ENCODE measurements at regions not wholly inside any gene's neighbourhood (a gene's known extent, or its start where the extent isn't known, plus 50 kb on each side); places are given as distances from the start of the nearest gene placed in this dataset.

- DNase-seq (ENCODE audit: extremely low spot score, insufficient read length, low read depth) (no peak), FAIRE-seq (no peak)
Observed at GRCh38 chr7:155996718-155997280, 184.5 kb upstream of the SHH start.

DNA sequence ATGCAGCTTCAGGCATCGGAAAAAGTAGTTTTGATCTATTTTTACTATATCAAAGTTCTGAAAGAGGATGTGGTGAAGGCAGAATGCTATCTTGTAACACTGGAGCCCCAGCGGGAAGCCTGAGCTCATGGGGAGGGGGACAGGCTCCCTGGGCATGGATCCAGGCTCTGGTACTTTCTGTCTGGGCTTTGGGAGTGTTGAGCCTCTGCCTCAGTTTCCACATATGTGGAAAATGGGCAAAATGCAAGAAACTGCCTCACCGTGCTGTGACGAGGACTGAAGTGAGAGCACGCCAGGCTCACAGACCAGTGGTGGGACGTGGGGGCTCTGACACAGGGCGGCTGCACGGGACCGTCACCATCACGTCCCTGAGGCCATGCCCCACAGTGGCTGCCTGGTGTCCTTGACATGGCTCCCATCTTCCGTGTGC is 182.9 kb upstream of the SHH start:
- no peak for DNase-seq (ENCODE audit: extremely low spot score, insufficient read length, low read depth)

GRCh38 chr7:155994279-155994811 is 182.1 kb upstream of the SHH start:
- no peak for FAIRE-seq

More for the DNA sequence above, 182.9 kb upstream of the SHH start:
- no peak for FAIRE-seq

GRCh38 chr7:155993420-155994278 is 181.4 kb upstream of the SHH start:
- no peak for FAIRE-seq
- DNase-seq (ENCODE audit: extremely low spot score, insufficient read length, low read depth), result no peak

More at GRCh38 chr7:155994279-155994811, 182.1 kb upstream of the SHH start:
- DNase-seq (ENCODE audit: extremely low spot score, insufficient read length, low read depth), result no peak

DNA sequence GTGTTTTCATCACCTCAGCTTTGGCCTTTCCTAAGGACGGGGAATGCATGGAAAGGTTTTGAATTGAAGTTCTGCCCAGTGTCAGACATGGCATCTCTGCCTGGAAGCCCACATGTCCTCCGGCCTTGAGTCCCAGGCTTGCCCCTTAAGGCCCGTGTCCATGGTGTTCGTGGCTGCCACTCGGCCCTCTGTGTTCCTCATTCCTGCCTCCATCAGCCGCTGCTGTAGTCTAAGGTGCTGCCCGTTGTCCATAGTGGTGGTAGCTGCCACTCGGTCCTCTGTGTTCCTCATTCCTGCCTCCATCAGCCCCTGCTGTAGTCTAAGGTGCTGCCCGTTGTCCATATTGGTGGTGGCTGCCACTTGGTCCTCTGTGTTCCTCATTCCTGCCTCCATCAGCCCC is 180.7 kb upstream of the SHH start:
- FAIRE-seq, result no peak
- no peak for DNase-seq (ENCODE audit: extremely low spot score, insufficient read length, low read depth)

- no peak for FAIRE-seq
- no peak for DNase-seq (ENCODE audit: extremely low spot score, insufficient read length, low read depth)
Observed at GRCh38 chr7:155992538-155992937, 180.3 kb upstream of the SHH start.

DNA sequence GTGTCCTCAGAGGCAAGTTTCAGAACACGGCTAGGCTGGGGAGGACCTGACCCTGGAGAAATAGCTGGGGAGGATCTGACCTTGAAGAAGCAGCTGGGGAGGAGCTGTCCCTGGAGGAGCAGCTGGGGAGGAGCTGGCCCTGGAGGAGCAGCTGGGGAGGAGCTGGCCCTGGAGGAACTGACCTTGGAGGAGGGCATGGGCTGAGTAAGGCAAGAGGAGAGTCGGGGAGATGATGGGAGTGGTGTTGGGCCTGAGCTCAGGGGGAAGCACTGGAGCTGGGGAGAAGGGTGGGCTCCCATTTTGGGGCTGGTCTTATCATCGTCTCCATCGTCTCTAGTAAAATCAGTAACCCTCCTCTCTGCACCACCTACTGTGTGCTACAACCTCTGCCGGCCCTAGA is 179.8 kb upstream of the SHH start:
- DNase-seq (ENCODE audit: extremely low spot score, insufficient read length, low read depth), result no peak
- FAIRE-seq, result no peak

DNA sequence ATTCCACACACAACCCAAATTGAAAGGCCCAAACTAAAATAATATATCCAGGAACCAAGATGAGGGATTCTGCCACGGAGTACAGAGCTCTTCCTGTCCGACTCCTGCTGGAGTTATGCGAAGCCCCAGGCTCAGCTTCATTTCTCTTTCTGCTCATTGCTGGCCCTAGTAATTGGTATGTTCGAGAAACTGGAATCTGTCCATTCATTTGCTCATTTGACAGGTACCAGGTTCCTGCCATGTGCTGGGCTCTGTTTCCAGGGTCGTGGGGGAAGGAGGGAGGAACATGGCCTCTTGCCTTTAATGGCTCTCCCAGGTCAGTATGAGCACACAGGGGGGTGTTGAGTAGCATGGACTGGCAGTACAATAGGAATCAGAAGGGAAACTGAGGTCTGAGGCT is 179.2 kb upstream of the SHH start:
- no peak for DNase-seq (ENCODE audit: extremely low spot score, insufficient read length, low read depth)
- no peak for FAIRE-seq

GRCh38 chr7:155988416-155988815 is 176.2 kb upstream of the SHH start:
- no peak for FAIRE-seq

GRCh38 chr7:155987681-155988235 is 175.5 kb upstream of the SHH start:
- FAIRE-seq, result no peak
- no peak for DNase-seq (ENCODE audit: extremely low spot score, insufficient read length, low read depth)

More at GRCh38 chr7:155988416-155988815, 176.2 kb upstream of the SHH start:
- no peak for DNase-seq (ENCODE audit: extremely low spot score, insufficient read length, low read depth)

GRCh38 chr7:155986497-155987160 is 174.4 kb upstream of the SHH start:
- no peak for FAIRE-seq

GRCh38 chr7:155985518-155986250 is 173.4 kb upstream of the SHH start:
- FAIRE-seq (no peak), DNase-seq (ENCODE audit: extremely low spot score, insufficient read length, low read depth) (no peak)

More at GRCh38 chr7:155986497-155987160, 174.4 kb upstream of the SHH start:
- DNase-seq (ENCODE audit: extremely low spot score, insufficient read length, low read depth), result no peak

- DNase-seq (ENCODE audit: extremely low spot score, insufficient read length, low read depth) (no peak), FAIRE-seq (no peak)
Observed at GRCh38 chr7:155984609-155985405, 172.5 kb upstream of the SHH start.

- FAIRE-seq (no peak), DNase-seq (ENCODE audit: extremely low spot score, insufficient read length, low read depth) (no peak)
Observed at GRCh38 chr7:155984028-155984580, 171.8 kb upstream of the SHH start.

GRCh38 chr7:155983176-155983815 is 171.0 kb upstream of the SHH start:
- FAIRE-seq, result no peak
- no peak for DNase-seq (ENCODE audit: extremely low spot score, insufficient read length, low read depth)

DNA sequence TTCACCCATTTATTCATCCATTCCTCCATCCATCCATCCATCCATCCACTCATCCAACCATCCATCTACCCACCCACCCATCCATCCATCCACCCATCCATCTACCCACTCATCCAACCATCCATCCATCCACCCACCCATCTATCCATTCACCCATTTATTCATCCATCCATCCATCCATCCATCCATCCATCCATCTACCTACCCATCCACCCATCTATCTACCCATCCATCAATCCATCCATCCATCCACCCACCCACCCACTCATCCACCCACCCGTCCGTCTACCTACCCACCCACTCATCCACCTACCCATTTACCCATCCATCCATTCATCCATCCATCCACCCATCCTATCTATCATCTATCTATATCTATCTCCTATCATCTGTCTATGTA is 169.4 kb upstream of the SHH start:
- FAIRE-seq, result no peak
- DNase-seq (ENCODE audit: extremely low spot score, insufficient read length, low read depth), result no peak

- FAIRE-seq (no peak), DNase-seq (ENCODE audit: extremely low spot score, insufficient read length, low read depth) (no peak)
Observed at GRCh38 chr7:155980841-155981240, 168.6 kb upstream of the SHH start.

- FAIRE-seq (no peak), DNase-seq (ENCODE audit: extremely low spot score, insufficient read length, low read depth) (no peak)
Observed at GRCh38 chr7:155979994-155980393, 167.7 kb upstream of the SHH start.

Data from GM18507 (cell line).